Retinal pigment epithelial cell (primary cell): ENCODE measurements at regions not wholly inside any gene's neighbourhood (a gene's known extent, or its start where the extent isn't known, plus 50 kb on each side); places are given as distances from the start of the nearest gene placed in this dataset.

ENCODE experiments used
- DNase-seq: peaks from one replicate; pipeline ENCODE4 v3.0.0-alpha.2; 2010; ENCODE audit warnings: low read depth
- H3K4me3 ChIP-seq: 2 replicates; pipeline ENCODE4 v1.5.1; 2011; ENCODE audit warnings: mild to moderate bottlenecking, low read length, control low read depth, moderate library complexity
- CTCF ChIP-seq: conservative IDR thresholded peaks from 2 replicates; pipeline ENCODE4 v1.5.1; 2011; ENCODE audit warnings: low read depth, low read length, control low read depth, inconsistent platforms

DNA sequence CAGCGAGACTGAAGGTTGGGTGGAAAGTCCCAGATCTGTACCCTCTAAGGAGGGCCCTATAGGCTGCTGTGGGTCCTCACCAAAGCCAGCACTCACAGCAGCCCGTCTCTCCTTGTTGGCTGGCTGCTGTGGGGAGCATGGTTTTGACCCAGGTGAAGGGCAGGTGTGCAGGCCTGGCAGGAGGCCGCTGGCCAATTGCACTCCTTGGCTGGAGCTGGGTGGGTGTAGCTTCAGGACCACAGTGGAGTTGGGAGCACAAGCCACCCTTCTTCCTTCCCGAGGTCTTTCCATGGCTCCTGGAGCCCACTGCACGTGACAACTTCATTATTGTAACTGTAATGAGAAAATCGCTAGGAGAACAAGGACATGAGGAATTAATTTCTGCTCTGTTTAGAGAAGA is 287.7 kb upstream of the FOXQ1 start:
- no peak for DNase-seq
- no peak for TF ChIP-seq CTCF
- H3K4me3 ChIP-seq: no peak overlapping the region

DNA sequence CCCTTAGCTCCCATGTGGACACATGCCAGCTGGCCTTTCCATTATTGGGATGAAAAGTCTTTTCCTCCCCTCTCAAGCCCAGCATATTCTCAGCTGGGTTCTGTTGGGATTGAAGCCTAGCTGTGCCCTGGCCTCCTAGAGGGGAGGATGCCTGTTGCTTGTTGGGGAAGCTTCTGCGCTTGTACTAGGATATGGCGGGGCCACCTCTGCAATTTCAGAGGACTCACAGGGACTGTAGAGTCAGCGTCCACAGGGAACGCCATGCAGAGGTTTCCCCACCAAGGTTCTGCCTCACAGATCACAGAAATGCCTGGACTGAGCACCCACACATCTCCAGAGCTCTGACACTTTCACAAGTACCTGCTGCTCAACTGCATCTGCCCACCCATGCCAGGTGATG is 288.7 kb upstream of the FOXQ1 start:
- no peak overlapping the region for H3K4me3 ChIP-seq
- no peak for DNase-seq
- TF ChIP-seq CTCF: no peak

- no peak overlapping the region for H3K4me3 ChIP-seq
- DNase-seq: no peak
- no peak for TF ChIP-seq CTCF
Measured at GRCh38 chr6:1022719-1023118, 289.2 kb upstream of the FOXQ1 start.

DNA sequence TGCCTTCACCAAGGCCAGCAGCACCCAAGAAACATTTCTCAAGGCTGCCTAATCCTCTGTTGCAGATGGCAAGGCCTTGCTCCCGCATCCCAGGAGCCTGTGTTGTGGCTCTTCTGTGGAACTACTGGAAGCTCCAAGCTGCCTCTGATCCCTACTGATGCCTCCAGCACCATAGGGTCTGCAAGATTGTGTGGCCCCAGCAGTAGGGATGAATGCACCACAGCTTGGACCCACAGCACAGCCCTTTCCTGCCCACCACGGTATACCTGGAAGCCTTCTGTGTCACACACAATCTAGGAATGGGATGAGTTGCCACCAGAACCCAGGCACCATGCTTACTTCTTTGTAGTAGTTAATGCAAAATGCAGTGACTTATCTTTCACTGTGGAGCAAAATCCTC is 291.1 kb upstream of the FOXQ1 start:
- no peak for DNase-seq
- H3K4me3 ChIP-seq: no peak overlapping the region
- TF ChIP-seq CTCF: no peak

GRCh38 chr6:1020133-1020532 is 291.8 kb upstream of the FOXQ1 start:
- no peak overlapping the region for H3K4me3 ChIP-seq
- TF ChIP-seq CTCF: no peak
- DNase-seq: no peak

GRCh38 chr6:1018041-1018440 is 293.9 kb upstream of the FOXQ1 start:
- H3K4me3 ChIP-seq: no peak overlapping the region
- DNase-seq: no peak
- TF ChIP-seq CTCF: no peak

DNA sequence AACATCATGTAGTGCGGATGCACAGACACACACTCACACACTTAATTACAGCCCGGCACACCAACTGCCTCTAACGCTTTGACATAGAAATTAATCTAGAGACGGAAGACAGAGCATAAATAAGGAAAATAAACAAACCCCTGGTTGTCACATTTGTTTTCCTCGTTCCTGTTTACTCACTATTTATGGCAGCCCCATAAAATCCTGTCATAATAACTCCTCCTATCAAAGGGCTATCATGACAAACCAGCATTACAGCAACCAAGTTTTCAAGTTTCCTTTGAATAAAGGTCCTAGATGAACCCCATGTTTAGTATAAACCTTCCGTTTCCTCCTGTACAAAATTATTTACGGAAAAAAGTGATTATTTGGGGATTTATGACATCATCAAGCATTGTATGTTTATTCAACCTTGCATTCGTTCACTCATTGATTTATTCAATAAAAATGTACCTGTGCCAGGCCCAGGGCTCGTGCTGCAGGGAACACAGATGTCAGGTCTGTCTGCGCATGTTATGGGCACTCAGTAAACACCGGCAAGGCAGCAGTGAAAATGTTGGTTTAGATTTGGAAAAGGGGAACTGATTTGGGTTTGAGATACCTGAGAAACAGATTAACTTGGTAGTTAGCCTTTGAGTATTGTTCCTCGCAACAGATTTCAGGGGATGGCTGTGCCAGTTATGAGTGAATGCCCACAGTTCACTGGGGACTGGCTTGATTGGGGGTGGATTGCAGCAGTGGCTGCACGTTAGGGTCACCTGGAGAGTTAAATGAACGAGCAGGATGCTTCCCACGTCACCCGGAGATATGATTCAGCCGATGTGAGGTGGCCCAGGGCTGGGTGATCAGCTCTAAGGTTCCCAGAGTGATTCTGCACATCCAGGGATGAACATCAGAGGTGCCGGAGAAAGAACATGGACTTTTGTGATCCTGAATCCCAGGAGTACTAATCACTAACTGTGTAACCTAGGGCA is 295.3 kb upstream of the FOXQ1 start:
- no peak overlapping the region for H3K4me3 ChIP-seq
- TF ChIP-seq CTCF: no peak
- no peak for DNase-seq
